ENCODE measurements at regions not wholly inside any gene's neighbourhood (a gene's known extent, or its start where the extent isn't known, plus 50 kb on each side); places are given as distances from the start of the nearest gene placed in this dataset.
"Not testable (repeated sequence)": the region's sequence is repeated elsewhere in the genome, so short reads cannot be mapped to it uniquely, and the experiment has no call there.

GRCh38 chr6:26766203-26766902 lies 106.8 kb upstream of the ZNF322 start:
- H3K36me3 Mint-ChIP-seq, H3K4me3 Mint-ChIP-seq, H3K9me3 Mint-ChIP-seq, DNase-seq, H3K27me3 Mint-ChIP-seq, H3K27ac Mint-ChIP-seq, H3K4me1 Mint-ChIP-seq: not testable (repeated sequence)

GRCh38 chr6:26770941-26771666 lies 111.6 kb upstream of the ZNF322 start:
- not testable (repeated sequence) for H3K36me3 Mint-ChIP-seq, H3K27ac Mint-ChIP-seq, DNase-seq, H3K27me3 Mint-ChIP-seq, H3K9me3 Mint-ChIP-seq, H3K4me3 Mint-ChIP-seq, H3K4me1 Mint-ChIP-seq

GRCh38 chr6:26773414-26773813 lies 113.9 kb upstream of the ZNF322 start:
- H3K9me3 Mint-ChIP-seq, H3K4me3 Mint-ChIP-seq: not testable (repeated sequence)

GRCh38 chr6:26780563-26780962 lies 121.0 kb upstream of the ZNF322 start:
- H3K27me3 Mint-ChIP-seq, H3K9me3 Mint-ChIP-seq, H3K4me3 Mint-ChIP-seq, H3K36me3 Mint-ChIP-seq, H3K27ac Mint-ChIP-seq, DNase-seq, H3K4me1 Mint-ChIP-seq: not testable (repeated sequence)

More at GRCh38 chr6:26773414-26773813, 113.9 kb upstream of the ZNF322 start:
- H3K4me1 Mint-ChIP-seq, H3K27ac Mint-ChIP-seq, DNase-seq, H3K36me3 Mint-ChIP-seq, H3K27me3 Mint-ChIP-seq: not testable (repeated sequence)

- not testable (repeated sequence) for H3K36me3 Mint-ChIP-seq, H3K4me3 Mint-ChIP-seq, H3K27me3 Mint-ChIP-seq
Observed at GRCh38 chr6:26795474-26796307, 136.1 kb upstream of the ZNF322 start.

GRCh38 chr6:26799903-26800633 lies 140.5 kb upstream of the ZNF322 start:
- not testable (repeated sequence) for H3K27me3 Mint-ChIP-seq, H3K9me3 Mint-ChIP-seq, DNase-seq, H3K27ac Mint-ChIP-seq, H3K36me3 Mint-ChIP-seq, H3K4me3 Mint-ChIP-seq, H3K4me1 Mint-ChIP-seq

More at GRCh38 chr6:26795474-26796307, 136.1 kb upstream of the ZNF322 start:
- H3K4me1 Mint-ChIP-seq, H3K27ac Mint-ChIP-seq, H3K9me3 Mint-ChIP-seq, DNase-seq: not testable (repeated sequence)

GRCh38 chr6:26803762-26804161 lies 144.2 kb upstream of the ZNF322 start:
- not testable (repeated sequence) for H3K4me1 Mint-ChIP-seq, H3K27me3 Mint-ChIP-seq, DNase-seq, H3K36me3 Mint-ChIP-seq, H3K4me3 Mint-ChIP-seq, H3K9me3 Mint-ChIP-seq, H3K27ac Mint-ChIP-seq

- not testable (repeated sequence) for H3K4me1 Mint-ChIP-seq, H3K27ac Mint-ChIP-seq, H3K36me3 Mint-ChIP-seq, H3K4me3 Mint-ChIP-seq, H3K27me3 Mint-ChIP-seq, DNase-seq, H3K9me3 Mint-ChIP-seq
Observed at GRCh38 chr6:26811486-26812116, 152.1 kb upstream of the ZNF322 start.

GRCh38 chr6:26818640-26819225 lies 159.2 kb upstream of the ZNF322 start:
- H3K36me3 Mint-ChIP-seq, DNase-seq: not testable (repeated sequence)

GRCh38 chr6:26827965-26828364 lies 168.4 kb upstream of the ZNF322 start:
- not testable (repeated sequence) for H3K9me3 Mint-ChIP-seq, H3K4me3 Mint-ChIP-seq, H3K27ac Mint-ChIP-seq, H3K36me3 Mint-ChIP-seq, H3K27me3 Mint-ChIP-seq, DNase-seq, H3K4me1 Mint-ChIP-seq

More at GRCh38 chr6:26818640-26819225, 159.2 kb upstream of the ZNF322 start:
- H3K27me3 Mint-ChIP-seq, H3K4me3 Mint-ChIP-seq, H3K4me1 Mint-ChIP-seq, H3K9me3 Mint-ChIP-seq, H3K27ac Mint-ChIP-seq: not testable (repeated sequence)

- DNase-seq, H3K36me3 Mint-ChIP-seq, H3K27ac Mint-ChIP-seq, H3K4me1 Mint-ChIP-seq, H3K27me3 Mint-ChIP-seq, H3K4me3 Mint-ChIP-seq, H3K9me3 Mint-ChIP-seq: not testable (repeated sequence)
Observed at GRCh38 chr6:26829480-26829879, 169.9 kb upstream of the ZNF322 start.

GRCh38 chr6:26830992-26831391 lies 171.4 kb upstream of the ZNF322 start:
- not testable (repeated sequence) for H3K9me3 Mint-ChIP-seq, H3K36me3 Mint-ChIP-seq, H3K27ac Mint-ChIP-seq

GRCh38 chr6:26835707-26836106 lies 176.2 kb upstream of the ZNF322 start:
- DNase-seq, H3K27me3 Mint-ChIP-seq, H3K9me3 Mint-ChIP-seq, H3K36me3 Mint-ChIP-seq, H3K27ac Mint-ChIP-seq, H3K4me3 Mint-ChIP-seq, H3K4me1 Mint-ChIP-seq: not testable (repeated sequence)

More at GRCh38 chr6:26830992-26831391, 171.4 kb upstream of the ZNF322 start:
- not testable (repeated sequence) for H3K4me1 Mint-ChIP-seq, DNase-seq, H3K4me3 Mint-ChIP-seq, H3K27me3 Mint-ChIP-seq

GRCh38 chr6:26836657-26837056 lies 177.1 kb upstream of the ZNF322 start:
- H3K4me1 Mint-ChIP-seq, H3K9me3 Mint-ChIP-seq, DNase-seq, H3K4me3 Mint-ChIP-seq, H3K27ac Mint-ChIP-seq, H3K36me3 Mint-ChIP-seq, H3K27me3 Mint-ChIP-seq: not testable (repeated sequence)

Measured in activated naive CD8-positive, alpha-beta T cell treated with anti-CD3 and anti-CD28 coated beads for 36 hours (primary cell).